SK-MEL-5 (cell line): ENCODE measurements at regions not wholly inside any gene's neighbourhood (a gene's known extent, or its start where the extent isn't known, plus 50 kb on each side); places are given as distances from the start of the nearest gene placed in this dataset.
A peak's percentile ranks its signal among the peaks of the same experiment; 100 is the strongest.
"Not testable (repeated sequence)": the region's sequence is repeated elsewhere in the genome, so short reads cannot be mapped to it uniquely, and the experiment has no call there.

Experiments used
- DNase-seq: peaks from one replicate; pipeline ENCODE4 v3.0.0-alpha.2; 2016; ENCODE audit warnings: low read depth, low spot score
- in situ Hi-C: cut with HindIII; loops from 2 replicates; pipeline ENCODE4 v1.10.0; 2016; ENCODE audit warnings: low sequenced_read_pairs, high pct_unique_total_duplicates, low pct_unique_long_range_greater_than_20kb

- in situ Hi-C loops, result no loop called here
- DNase-seq, result peak; percentile 88
These were observed 105.5 kb downstream of the SEPTIN7 start for GRCh38 chr7:35906191-35906908.

GRCh38 chr7:35908331-35909216, 107.7 kb downstream of the SEPTIN7 start:
- peak; percentile 61 for DNase-seq
- in situ Hi-C loops, result no loop called here

- in situ Hi-C loops, result no loop called here
- no peak for DNase-seq
These were observed 109.1 kb downstream of the SEPTIN7 start for GRCh38 chr7:35909870-35910357.

- in situ Hi-C loops, DNase-seq: not testable (repeated sequence)
These were observed 109.8 kb downstream of the SEPTIN7 start for GRCh38 chr7:35910621-35911020.

GRCh38 chr7:35913350-35913749, 112.5 kb downstream of the SEPTIN7 start:
- DNase-seq, in situ Hi-C loops: not testable (repeated sequence)

- DNase-seq, in situ Hi-C loops: not testable (repeated sequence)
These were observed 113.4 kb downstream of the SEPTIN7 start for GRCh38 chr7:35914214-35914613.

GRCh38 chr7:35915247-35915955, 114.5 kb downstream of the SEPTIN7 start:
- in situ Hi-C loops, DNase-seq: not testable (repeated sequence)

- in situ Hi-C loops, DNase-seq: not testable (repeated sequence)
These were observed 117.4 kb downstream of the SEPTIN7 start for GRCh38 chr7:35918217-35918616.

GRCh38 chr7:35919607-35920006, 118.8 kb downstream of the SEPTIN7 start:
- DNase-seq, in situ Hi-C loops: not testable (repeated sequence)

- DNase-seq, in situ Hi-C loops: not testable (repeated sequence)
These were observed 120.5 kb downstream of the SEPTIN7 start for GRCh38 chr7:35921338-35921737.

GRCh38 chr7:35924668-35925067, 123.8 kb downstream of the SEPTIN7 start:
- DNase-seq, in situ Hi-C loops: not testable (repeated sequence)

GRCh38 chr7:35926966-35927365, 126.1 kb downstream of the SEPTIN7 start:
- DNase-seq, in situ Hi-C loops: not testable (repeated sequence)

- in situ Hi-C loops, DNase-seq: not testable (repeated sequence)
These were observed 130.3 kb downstream of the SEPTIN7 start for GRCh38 chr7:35931134-35931533.

- in situ Hi-C loops, DNase-seq: not testable (repeated sequence)
These were observed 130.7 kb downstream of the SEPTIN7 start for GRCh38 chr7:35931551-35931950.

- DNase-seq, in situ Hi-C loops: not testable (repeated sequence)
These were observed 139.8 kb downstream of the SEPTIN7 start for GRCh38 chr7:35940695-35941094.

- DNase-seq, result peak; percentile 28
- in situ Hi-C loops, result not testable (repeated sequence)
These were observed 144.8 kb downstream of the SEPTIN7 start for GRCh38 chr7:35945621-35946020.

- in situ Hi-C loops, result not testable (repeated sequence)
These were observed 154.9 kb downstream of the SEPTIN7 start for GRCh38 chr7:35955735-35956134.

GRCh38 chr7:35956988-35957387, 156.1 kb downstream of the SEPTIN7 start:
- DNase-seq, in situ Hi-C loops: not testable (repeated sequence)

More at GRCh38 chr7:35955735-35956134, 154.9 kb downstream of the SEPTIN7 start:
- DNase-seq, result not testable (repeated sequence)
